A673 (cell line): ENCODE measurements at regions not wholly inside any gene's neighbourhood (a gene's known extent, or its start where the extent isn't known, plus 50 kb on each side); places are given as distances from the start of the nearest gene placed in this dataset.
"Not testable (repeated sequence)": the region's sequence is repeated elsewhere in the genome, so short reads cannot be mapped to it uniquely, and the experiment has no call there.

Experiments
- BruUV-seq: library from RNA; stranded (reverse); fragments of 400-500 nt; replicated peaks from 2 replicates; lab custom pipeline; 2021; lab: Mats Ljungman, UMichigan
- CTCF ChIA-PET: fragments of 300-600 bp; sonication (Branson Sonifier 250); formaldehyde crosslinking; loops from one replicate; lab custom pipeline; 2022; ENCODE audit warnings: antibody characterized with exemption; lab: Charles Lee
- POLR2A ChIA-PET: fragments of 300-600 bp; sonication (Branson Sonifier 250); formaldehyde crosslinking; loops from one replicate; lab custom pipeline; 2022; ENCODE audit warnings: antibody characterized with exemption; ENCODE audit not compliant: low non-redundant PET; lab: Charles Lee
- DNase-seq: peaks from one replicate; pipeline ENCODE4 v3.0.0-alpha.2; 2015; ENCODE audit warnings: low spot score
- H3K27ac ChIP-seq: fragments of 200-600 bp; sonication (generic); 2 replicates; pipeline ENCODE4 v1.5.1; 2016; ENCODE audit warnings: mixed run types, low read depth, mild to moderate bottlenecking, mixed read lengths, antibody characterized with exemption, low read length; ENCODE audit not compliant: poor library complexity, severe bottlenecking
- H3K27me3 ChIP-seq: fragments of 200-600 bp; sonication (generic); replicated peaks from 2 replicates; pipeline ENCODE4 v1.6.1; 2017; ENCODE audit warnings: mixed run types, low read depth, mild to moderate bottlenecking, mixed read lengths, antibody characterized with exemption, low read length; ENCODE audit not compliant: insufficient read depth, poor library complexity
- H3K36me3 ChIP-seq: fragments of 200-600 bp; sonication (generic); 2 replicates; pipeline ENCODE4 v1.6.1; 2016; ENCODE audit warnings: mixed run types, mild to moderate bottlenecking, mixed read lengths, antibody characterized with exemption, low read length; ENCODE audit not compliant: insufficient read depth, poor library complexity, severe bottlenecking
- H3K4me1 ChIP-seq: fragments of 200-600 bp; sonication (generic); 2 replicates; pipeline ENCODE4 v1.6.1; 2017; ENCODE audit warnings: mixed run types, mild to moderate bottlenecking, mixed read lengths, antibody characterized with exemption, low read length; ENCODE audit not compliant: insufficient read depth, poor library complexity, severe bottlenecking
- H3K4me3 ChIP-seq: fragments of 200-600 bp; sonication (generic); 2 replicates; pipeline ENCODE4 v1.5.1; 2016; ENCODE audit warnings: low read depth, mixed run types, mild to moderate bottlenecking, mixed read lengths, low read length; ENCODE audit not compliant: poor library complexity, severe bottlenecking
- H3K9me3 ChIP-seq: fragments of 200-600 bp; sonication (generic); 2 replicates; pipeline ENCODE4 v1.6.1; 2016; ENCODE audit warnings: mixed run types, low read depth, mild to moderate bottlenecking, mixed read lengths, antibody characterized with exemption, low read length; ENCODE audit not compliant: poor library complexity, severe bottlenecking
- CTCF ChIP-seq: fragments of 300-800, 200-600 bp; sonication (generic); conservative IDR thresholded peaks from 2 replicates; pipeline ENCODE4 v1.5.1; 2017; ENCODE audit warnings: low read depth, mild to moderate bottlenecking, antibody characterized with exemption, low read length, moderate library complexity, mixed read lengths
- EZH2 ChIP-seq: fragments of 200-600 bp; sonication (generic); IDR thresholded peaks from 2 replicates; pipeline ENCODE4 v1.6.1; 2017; ENCODE audit warnings: borderline replicate concordance, low read depth, mild to moderate bottlenecking, mixed read lengths, antibody characterized with exemption, low read length; ENCODE audit not compliant: poor library complexity, severe bottlenecking
- intact Hi-C: fragments of 100-400 bp; cut with micrococcal nuclease; formaldehyde crosslinking; loops from one replicate; pipeline ENCODE4 v1.10.0; 2022; ENCODE audit not compliant: unreplicated experiment

DNA sequence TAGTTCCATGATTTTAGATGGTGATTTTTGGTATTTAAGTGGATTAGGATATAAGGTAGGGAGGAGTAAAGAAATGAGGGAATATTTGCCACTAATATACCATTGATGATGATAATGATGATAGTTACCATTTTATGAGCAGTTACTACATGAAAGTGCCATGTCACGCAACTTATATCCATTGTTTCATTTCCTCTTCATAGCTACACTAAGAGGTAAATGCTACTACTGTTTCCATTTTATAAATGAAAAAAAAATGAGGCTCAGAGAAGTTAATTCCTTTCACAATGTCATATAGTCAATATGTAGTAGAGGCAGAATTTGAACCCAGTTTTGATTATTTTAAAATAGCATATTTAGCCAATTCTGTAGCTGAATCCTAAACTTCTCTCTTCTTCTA lies 112.2 kb upstream of the ADRA1B start:
- no peak for DNase-seq
- CTCF ChIA-PET, result no interaction called here
- no peaks in the 10 kb centered on the region for H3K4me1 ChIP-seq
- no TSS peak for BruUV-seq
- no peaks in the 10 kb centered on the region for H3K9me3 ChIP-seq
- no peaks in the 10 kb centered on the region for H3K36me3 ChIP-seq
- intact Hi-C loops, result no loop called here
- POLR2A ChIA-PET, result no interaction called here
- no peak for TF ChIP-seq CTCF
- TF ChIP-seq EZH2, result no peak
- H3K4me3 ChIP-seq, result no peak overlapping the region
- H3K27me3 ChIP-seq, result peaks cover 17% of the 10 kb centered on the region
- H3K27ac ChIP-seq, result no peak overlapping the region

DNA sequence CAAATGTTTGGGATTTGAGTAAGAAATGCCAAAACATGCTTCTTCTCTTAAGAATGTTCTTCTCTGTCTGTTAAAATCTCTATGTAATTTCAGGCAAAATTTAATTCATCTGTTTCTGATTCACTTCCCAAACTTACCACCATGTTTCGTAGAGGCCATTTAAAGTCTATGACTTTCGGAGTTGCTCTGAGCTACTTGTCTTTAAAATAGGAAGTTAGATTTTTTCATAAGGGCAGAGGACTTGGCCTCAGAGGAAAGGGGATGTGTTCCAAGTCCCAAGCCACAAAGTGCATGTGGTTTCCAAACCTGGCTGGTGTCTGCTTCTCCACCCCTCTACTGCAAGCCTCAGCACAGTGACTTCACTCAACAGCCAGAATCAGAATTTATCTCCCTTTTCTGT lies 111.3 kb upstream of the ADRA1B start:
- H3K9me3 ChIP-seq, result no peaks in the 10 kb centered on the region
- no peaks in the 10 kb centered on the region for H3K4me1 ChIP-seq
- no TSS peak for BruUV-seq
- intact Hi-C loops, result no loop called here
- H3K4me3 ChIP-seq, result no peak overlapping the region
- H3K27me3 ChIP-seq, result peaks cover 17% of the 10 kb centered on the region
- no peak for DNase-seq
- no peak overlapping the region for H3K27ac ChIP-seq
- no peak for TF ChIP-seq EZH2
- TF ChIP-seq CTCF, result no peak
- H3K36me3 ChIP-seq, result no peaks in the 10 kb centered on the region
- CTCF ChIA-PET, result no interaction called here
- POLR2A ChIA-PET, result no interaction called here

- POLR2A ChIA-PET, result interaction anchor here (0.6 kb wide), 1 partner anchor 512 kb away, joined by 6 read pairs; no protein-coding TSS in a partner anchor
- H3K27ac ChIP-seq, intact Hi-C loops, H3K4me3 ChIP-seq, H3K36me3 ChIP-seq, H3K27me3 ChIP-seq, H3K4me1 ChIP-seq, BruUV-seq, DNase-seq, CTCF ChIA-PET, H3K9me3 ChIP-seq: not testable (repeated sequence)
These were observed 109.1 kb upstream of the ADRA1B start for GRCh38 chr5:159807135-159807534.

- intact Hi-C loops, result no loop called here
- CTCF ChIA-PET, result no interaction called here
These were observed 108.7 kb upstream of the ADRA1B start for GRCh38 chr5:159807586-159807985.

More at GRCh38 chr5:159807586-159807985, 108.7 kb upstream of the ADRA1B start:
- no peak for TF ChIP-seq EZH2
- TF ChIP-seq CTCF, result no peak
- Histone ChIP-seq H3K36me3 (no peaks in the 10 kb centered on the region), H3K4me3 (no peak overlapping the region), H3K27ac (no peak overlapping the region), H3K27me3 (peaks cover 4% of the 10 kb centered on the region), H3K4me1 (no peaks in the 10 kb centered on the region), H3K9me3 (no peaks in the 10 kb centered on the region)
- BruUV-seq, result no TSS peak
- no peak for DNase-seq
- POLR2A ChIA-PET, result interaction anchor here (0.6 kb wide), 1 partner anchor 512 kb away, joined by 6 read pairs; no protein-coding TSS in a partner anchor
